Breast epithelium (tissue), 3 donors: ENCODE measurements at regions not wholly inside any gene's neighbourhood (a gene's known extent, or its start where the extent isn't known, plus 50 kb on each side); places are given as distances from the start of the nearest gene placed in this dataset.

Experiments
- CTCF ChIP-seq, 3 donors: fragments of 450-650 bp; IDR thresholded peaks; one replicate each; pipeline ENCODE4 v1.5.1; 2016 to 2017; ENCODE audit warnings: antibody characterized with exemption in 3 of 3, mild to moderate bottlenecking in 3 of 3, moderate library complexity in 3 of 3
- POLR2A ChIP-seq: fragments of 450-650 bp; IDR thresholded peaks from one replicate; pipeline ENCODE4 v1.6.1; 2016; ENCODE audit warnings: antibody characterized with exemption, mild to moderate bottlenecking, moderate library complexity
- POLR2AphosphoS5 ChIP-seq, 3 donors: sonication (generic); formaldehyde crosslinking; IDR thresholded peaks; one replicate each; pipeline ENCODE4 v1.6.1; 2017; ENCODE audit warnings: antibody characterized with exemption in 3 of 3

- no peak for TF ChIP-seq POLR2A
- TF ChIP-seq CTCF (IDR thresholded peaks at IDR 0.05) = no peak
- no peak for TF ChIP-seq POLR2AphosphoS5 (IDR thresholded peaks at IDR 0.05)
Observed at GRCh38 chrX:79036157-79036880, 91.1 kb downstream of the P2RY10 start.
